Stimulated activated CD8-positive, alpha-beta memory T cell treated with anti-CD3 and anti-CD28 coated beads, Interleukin-7, amount 100 ng/mL, for 1 hour (primary cell): ENCODE measurements at regions not wholly inside any gene's neighbourhood (a gene's known extent, or its start where the extent isn't known, plus 50 kb on each side); places are given as distances from the start of the nearest gene placed in this dataset.
"Not testable (repeated sequence)": the region's sequence is repeated elsewhere in the genome, so short reads cannot be mapped to it uniquely, and the experiment has no call there.

Experiments
- DNase-seq, 2 donors: peaks; one replicate each; pipeline ENCODE4 v3.0.0-alpha.2; 2020; ENCODE audit warnings: low read depth in 2 of 2

- DNase-seq = not testable (repeated sequence)
These were observed 252.0 kb downstream of the GOLGA6L6 start for GRCh38 chr15:20289538-20290103.

- DNase-seq = not testable (repeated sequence)
These were observed 252.6 kb downstream of the GOLGA6L6 start for GRCh38 chr15:20288800-20289537.

DNA sequence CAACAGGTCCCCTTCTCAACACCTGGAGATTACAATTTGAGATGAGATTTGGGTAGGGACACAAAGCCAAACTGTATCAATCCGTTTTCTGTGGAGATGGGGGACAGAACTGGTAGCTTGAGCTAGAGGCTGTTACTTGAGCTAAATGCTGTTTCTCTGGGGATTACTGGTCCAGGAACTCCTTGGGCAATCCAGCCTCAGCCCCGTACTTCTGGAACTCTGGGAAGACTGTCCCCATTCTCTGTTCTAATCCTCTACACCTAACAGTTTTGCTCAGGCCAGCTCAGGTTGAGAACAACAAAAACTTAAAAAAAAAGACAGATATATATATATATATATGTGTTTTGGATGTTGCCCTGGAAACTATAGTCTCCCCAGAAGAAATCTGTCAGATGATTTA lies 255.0 kb downstream of the GOLGA6L6 start:
- DNase-seq = not testable (repeated sequence)

DNA sequence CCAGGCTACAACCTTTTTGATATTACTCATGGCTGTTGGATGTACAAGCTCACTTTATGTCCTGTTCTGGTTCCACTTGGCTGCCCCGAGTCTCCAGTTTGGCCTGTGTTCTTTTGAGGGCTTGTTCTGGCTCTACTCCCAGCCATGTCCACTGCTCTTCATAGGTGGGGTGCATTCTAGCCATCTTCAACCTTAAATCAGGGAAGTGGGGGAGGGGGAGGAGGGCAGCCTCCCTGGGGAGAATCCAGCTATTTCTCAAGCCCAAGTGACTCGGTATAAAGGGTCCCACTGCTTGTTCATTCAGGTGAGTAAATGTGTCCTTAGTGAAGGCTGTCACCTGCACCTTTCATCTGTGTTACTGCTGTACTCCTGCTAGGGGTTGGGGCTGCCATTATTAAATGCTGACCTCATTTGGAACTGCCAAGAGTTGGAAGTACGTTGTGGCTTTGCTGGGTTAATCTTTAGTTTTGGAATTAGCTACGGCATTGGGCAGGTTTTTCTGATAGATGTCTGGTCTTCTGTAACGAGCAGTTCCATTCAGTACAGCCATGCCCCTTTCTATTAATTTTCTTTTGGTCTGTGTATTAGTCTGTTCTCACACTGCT lies 255.8 kb downstream of the GOLGA6L6 start:
- DNase-seq = not testable (repeated sequence)

DNA sequence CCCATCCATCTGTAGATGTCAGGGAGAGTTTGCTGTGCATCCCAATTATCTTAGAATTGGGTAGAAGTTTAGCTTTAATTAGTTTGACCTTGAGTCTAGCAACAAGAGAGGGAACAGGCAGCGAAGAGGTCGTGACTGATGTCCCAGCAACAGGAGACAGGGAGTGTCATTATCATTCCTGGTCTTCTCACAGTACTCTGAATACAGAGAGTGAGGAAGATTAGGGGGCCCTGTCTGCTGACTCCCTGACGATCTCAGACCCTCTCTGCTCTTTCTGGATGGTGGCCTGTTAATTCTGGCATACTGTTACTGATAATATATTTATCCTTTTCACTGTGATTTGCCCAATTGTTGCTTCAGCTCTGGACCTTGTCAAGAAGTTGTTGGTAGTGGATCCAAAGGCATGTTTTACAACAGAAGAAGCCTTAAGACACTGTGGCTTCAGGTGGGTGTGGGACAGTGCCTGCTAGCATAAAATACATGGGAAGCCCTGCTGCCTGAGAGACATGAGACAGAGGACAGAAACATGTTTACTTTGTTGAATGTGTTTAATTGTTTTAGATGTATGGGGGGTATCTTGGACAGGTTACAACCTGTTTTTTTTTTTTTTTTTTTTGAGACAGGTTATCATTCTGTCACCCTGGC lies 256.6 kb downstream of the GOLGA6L6 start:
- not testable (repeated sequence) for DNase-seq

- not testable (repeated sequence) for DNase-seq
These were observed 257.9 kb downstream of the GOLGA6L6 start for GRCh38 chr15:20283651-20284050.

GRCh38 chr15:20282491-20282943 lies 259.1 kb downstream of the GOLGA6L6 start:
- not testable (repeated sequence) for DNase-seq

DNA sequence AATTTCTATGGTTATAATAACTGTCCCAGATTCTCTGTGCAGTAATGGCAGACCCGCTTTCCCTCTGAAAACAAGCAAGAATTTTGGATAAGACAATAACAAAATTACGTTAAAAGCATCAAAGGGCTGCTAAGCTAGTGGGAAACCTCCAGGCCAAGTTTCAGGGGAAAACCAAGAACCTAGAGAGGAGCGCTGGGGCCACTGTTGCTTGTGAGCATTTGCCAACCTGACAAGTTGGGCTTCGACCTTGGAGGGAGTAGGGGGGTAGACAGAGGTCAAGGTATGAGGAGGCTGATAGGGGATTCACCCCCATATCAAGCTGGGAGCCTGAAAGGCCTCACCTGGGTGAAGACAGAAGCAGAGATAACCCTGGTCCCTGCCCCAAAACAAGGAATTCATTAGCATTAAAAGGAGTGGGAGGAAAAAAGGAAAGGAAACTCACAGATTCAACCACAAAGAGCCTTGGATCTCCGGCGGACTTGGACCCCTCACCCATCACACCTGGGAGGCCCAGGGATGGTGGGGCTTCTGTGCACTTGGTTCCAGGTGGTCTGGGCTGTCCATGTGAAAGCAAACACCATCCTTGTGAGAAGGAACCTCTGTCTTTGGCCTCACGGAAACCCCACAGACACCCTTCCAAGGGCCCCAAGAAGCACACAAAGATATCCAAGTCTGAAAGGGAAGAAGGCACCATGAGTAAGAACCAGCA lies 259.9 kb downstream of the GOLGA6L6 start:
- DNase-seq = not testable (repeated sequence)

GRCh38 chr15:20280933-20281463 lies 260.6 kb downstream of the GOLGA6L6 start:
- DNase-seq = no peak

DNA sequence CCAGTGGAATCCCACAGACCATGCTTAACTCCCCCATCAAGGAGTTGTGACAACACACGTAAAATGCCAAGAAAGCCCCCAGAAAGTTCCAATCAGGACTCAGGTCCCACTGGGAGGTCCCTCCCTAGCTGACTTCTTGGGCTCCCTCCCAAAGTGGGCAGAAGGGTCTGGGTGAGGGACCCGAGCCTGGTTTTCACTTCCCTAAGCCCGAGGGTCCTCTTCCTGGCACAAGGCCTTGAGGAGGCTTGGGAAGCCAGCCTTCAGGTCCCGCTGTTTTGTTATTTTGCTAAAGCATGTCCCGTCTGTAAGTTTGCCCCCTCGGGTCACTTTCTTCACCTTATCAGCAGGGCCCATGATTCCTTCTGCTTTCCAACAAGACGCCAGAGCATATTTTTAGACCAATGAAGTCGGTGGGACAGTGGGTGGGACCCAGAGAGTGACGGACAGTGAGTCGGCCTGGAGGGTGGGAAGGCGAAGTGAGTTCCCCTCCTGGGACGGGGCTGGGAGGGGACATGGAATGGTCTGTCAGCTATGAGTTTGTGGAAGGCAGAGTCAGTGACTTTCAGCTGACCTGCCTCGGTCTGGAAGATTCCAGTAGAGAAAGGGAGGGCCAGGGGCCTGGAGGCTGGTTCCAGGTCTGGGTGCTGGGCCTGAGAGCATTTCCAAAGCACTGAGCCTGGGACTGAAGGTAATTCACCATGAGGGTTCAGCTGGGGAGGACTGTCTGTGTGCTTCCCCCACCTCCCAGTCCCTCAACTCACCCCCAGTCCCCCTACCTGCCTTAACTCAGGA lies 261.3 kb downstream of the GOLGA6L6 start:
- not testable (repeated sequence) for DNase-seq

GRCh38 chr15:20279056-20279455 lies 262.5 kb downstream of the GOLGA6L6 start:
- not testable (repeated sequence) for DNase-seq

DNA sequence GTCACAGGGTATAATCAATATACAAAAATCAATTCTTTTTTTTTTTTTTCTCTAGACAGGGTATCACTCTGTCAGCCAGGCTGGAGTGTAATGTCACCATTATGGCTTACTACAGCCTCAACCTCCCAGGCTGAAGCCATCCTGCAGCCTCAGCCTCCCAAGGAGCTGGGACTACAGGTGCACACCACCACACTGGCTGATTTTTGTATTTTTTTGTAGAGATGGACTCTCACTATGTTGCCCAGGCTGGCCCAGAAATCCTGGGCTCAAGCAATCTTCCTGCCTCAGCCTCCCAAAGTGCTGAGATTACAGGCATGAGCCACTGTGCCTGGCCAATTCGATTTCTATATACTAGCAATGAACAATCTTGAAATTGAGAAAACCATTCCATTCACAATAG lies 263.2 kb downstream of the GOLGA6L6 start:
- DNase-seq = not testable (repeated sequence)

DNA sequence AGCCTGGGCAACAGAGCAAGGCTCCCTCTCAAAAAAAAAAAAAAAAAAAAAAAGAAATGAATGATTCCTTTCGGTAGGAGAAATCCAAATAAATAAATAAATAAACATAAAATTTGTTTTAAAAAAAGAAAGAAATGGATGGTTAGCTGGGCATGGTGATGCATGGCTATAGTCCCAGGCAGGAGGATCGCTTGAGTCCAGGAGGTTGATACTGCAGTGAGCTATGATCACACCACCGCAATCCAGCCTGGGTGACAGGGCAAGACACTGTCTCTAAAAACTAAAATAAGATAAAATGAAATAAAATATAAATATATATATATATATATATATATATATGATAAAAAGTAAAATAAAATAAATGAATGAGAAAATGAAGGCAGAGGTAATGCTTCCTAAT lies 264.1 kb downstream of the GOLGA6L6 start:
- not testable (repeated sequence) for DNase-seq

- not testable (repeated sequence) for DNase-seq
These were observed 265.1 kb downstream of the GOLGA6L6 start for GRCh38 chr15:20276312-20277114.

DNA sequence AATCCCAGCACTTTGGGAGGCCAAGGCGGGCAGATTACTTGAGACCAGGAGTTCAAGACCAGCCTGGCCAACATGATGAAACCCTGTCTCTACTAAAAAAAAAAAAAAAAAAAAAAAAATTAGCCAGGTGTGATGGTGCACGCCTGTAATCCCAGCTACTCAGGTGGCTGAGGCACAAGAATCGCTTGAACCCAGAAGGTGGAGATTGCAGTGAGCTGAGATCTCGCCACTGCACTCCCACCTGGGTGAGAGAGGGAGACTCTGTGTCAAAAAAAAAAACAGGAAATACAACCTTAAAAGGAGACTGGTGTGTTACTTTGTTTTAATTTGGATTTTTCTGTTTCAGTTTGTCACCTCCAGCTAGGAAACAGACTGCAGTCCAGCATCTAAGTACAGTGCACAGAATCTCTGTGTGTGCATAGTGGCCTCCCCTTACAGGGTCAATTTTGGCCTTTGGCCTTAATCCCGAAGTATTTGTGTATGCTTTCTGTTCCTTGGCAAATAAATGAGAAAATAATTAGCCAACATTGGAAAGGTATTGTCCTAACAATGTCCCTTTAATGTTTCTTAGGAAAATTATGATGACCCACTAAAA lies 266.1 kb downstream of the GOLGA6L6 start:
- not testable (repeated sequence) for DNase-seq

GRCh38 chr15:20272422-20273184 lies 269.0 kb downstream of the GOLGA6L6 start:
- DNase-seq = no peak

GRCh38 chr15:20271647-20272046 lies 270.0 kb downstream of the GOLGA6L6 start:
- no peak for DNase-seq

GRCh38 chr15:20269956-20270355 lies 271.6 kb downstream of the GOLGA6L6 start:
- DNase-seq = not testable (repeated sequence)

DNA sequence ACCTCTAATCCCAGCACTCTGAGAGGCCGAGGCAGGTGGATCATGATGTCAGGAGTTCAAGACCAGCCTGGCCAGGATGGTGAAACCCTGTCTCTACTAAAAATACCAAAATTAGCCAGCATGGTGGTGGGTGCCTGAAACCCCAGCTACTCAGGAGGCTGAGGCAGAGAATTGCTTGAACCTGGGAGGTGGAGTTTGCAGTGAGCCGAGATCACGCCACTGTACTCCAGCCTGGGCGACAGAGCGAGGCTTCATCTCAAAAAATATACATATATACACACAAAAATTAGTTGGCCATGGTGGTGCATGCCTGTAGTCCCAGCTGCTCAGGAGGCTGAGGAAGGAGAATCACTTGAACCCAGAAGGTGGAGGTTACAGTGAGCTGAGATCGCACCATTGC lies 273.6 kb downstream of the GOLGA6L6 start:
- not testable (repeated sequence) for DNase-seq
